ENCODE measurements at regions not wholly inside any gene's neighbourhood (a gene's known extent, or its start where the extent isn't known, plus 50 kb on each side); places are given as distances from the start of the nearest gene placed in this dataset.

GRCh38 chr7:116614499-116615262 lies 57.3 kb upstream of the MET start:
- Mint-ChIP-seq H3K36me3 (ENCODE audit: low read depth) (no peaks in the 10 kb centered on the region), H3K27ac (no peak overlapping the region), H3K27me3 (peaks cover 28% of the 10 kb centered on the region), H3K9me3 (no peaks in the 10 kb centered on the region), H3K4me1 (ENCODE audit: low read depth) (no peaks in the 10 kb centered on the region), H3K4me3 (no peak overlapping the region)
- ChIA-PET CTCF (no interaction called here), POLR2A (no interaction called here)
- no peak for ATAC-seq (ENCODE audit: poor library complexity)
- intact Hi-C loops (cut with DNase I, micrococcal nuclease), result no loop called here
- Histone ChIP-seq H3K4me1 (ENCODE audit: insufficient read depth, low read length) (no peaks in the 10 kb centered on the region), H3K27me3 (ENCODE audit: control insufficient read depth in 1 of 2, insufficient read depth in 2 of 2, low read length in 2 of 2) (peaks cover 0 to 12% of the 10 kb centered on the region in 2 experiments), H3K27ac (ENCODE audit: low read depth in 1 of 2, low read length in 2 of 2) (no peak overlapping the region), H3K4me3 (ENCODE audit: low read length) (no peak overlapping the region), H3K36me3 (ENCODE audit: insufficient read depth, low read length) (no peaks in the 10 kb centered on the region), H3K9me3 (ENCODE audit: control insufficient read depth in 1 of 2, insufficient read depth in 1 of 2, low read length in 2 of 2) (no peaks in the 10 kb centered on the region)
- DNase-seq, result no peak
- TF ChIP-seq CTCF (IDR thresholded peaks at IDR 0.05), result no peak

GRCh38 chr7:116616555-116617059 lies 55.4 kb upstream of the MET start:
- Mint-ChIP-seq H3K27me3 (peaks cover 21% of the 10 kb centered on the region), H3K4me3 (no peak overlapping the region), H3K9me3 (peaks cover 5% of the 10 kb centered on the region), H3K27ac (no peak overlapping the region), H3K4me1 (ENCODE audit: low read depth) (no peaks in the 10 kb centered on the region), H3K36me3 (ENCODE audit: low read depth) (no peaks in the 10 kb centered on the region)
- Histone ChIP-seq H3K4me3 (ENCODE audit: low read length) (no peak overlapping the region), H3K4me1 (ENCODE audit: insufficient read depth, low read length) (no peaks in the 10 kb centered on the region), H3K9me3 (ENCODE audit: control insufficient read depth in 1 of 2, insufficient read depth in 1 of 2, low read length in 2 of 2) (peaks cover 0 to 4% of the 10 kb centered on the region in 2 experiments), H3K27me3 (ENCODE audit: control insufficient read depth in 1 of 2, insufficient read depth in 2 of 2, low read length in 2 of 2) (peaks cover 0 to 12% of the 10 kb centered on the region in 2 experiments), H3K27ac (ENCODE audit: low read depth in 1 of 2, low read length in 2 of 2) (no peak overlapping the region), H3K36me3 (ENCODE audit: insufficient read depth, low read length) (no peaks in the 10 kb centered on the region)
- intact Hi-C loops (cut with DNase I, micrococcal nuclease), result no loop called here
- ATAC-seq (ENCODE audit: poor library complexity), result no peak
- ChIA-PET CTCF (no interaction called here), POLR2A (no interaction called here)
- DNase-seq, result no peak
- no peak for TF ChIP-seq CTCF (IDR thresholded peaks at IDR 0.05)

GRCh38 chr7:116617878-116618277 lies 54.1 kb upstream of the MET start:
- intact Hi-C loops (cut with DNase I, micrococcal nuclease), result no loop called here
- H3K36me3 ChIP-seq (ENCODE audit: insufficient read depth, low read length), result no peaks in the 10 kb centered on the region
- no peaks in the 10 kb centered on the region for H3K4me1 Mint-ChIP-seq (ENCODE audit: low read depth)
- ChIA-PET POLR2A (no interaction called here), CTCF (no interaction called here)
- no peak overlapping the region for H3K27ac ChIP-seq (ENCODE audit: low read depth in 1 of 2, low read length in 2 of 2)
- H3K4me1 ChIP-seq (ENCODE audit: insufficient read depth, low read length), result no peaks in the 10 kb centered on the region
- peaks cover 0 to 14% of the 10 kb centered on the region in 2 experiments for H3K27me3 ChIP-seq (ENCODE audit: control insufficient read depth in 1 of 2, insufficient read depth in 2 of 2, low read length in 2 of 2)
- no peak for DNase-seq
- no peaks in the 10 kb centered on the region for H3K36me3 Mint-ChIP-seq (ENCODE audit: low read depth)
- no peak for TF ChIP-seq CTCF (IDR thresholded peaks at IDR 0.05)
- ATAC-seq (ENCODE audit: poor library complexity), result no peak
- peaks cover 0 to 4% of the 10 kb centered on the region in 2 experiments for H3K9me3 ChIP-seq (ENCODE audit: control insufficient read depth in 1 of 2, insufficient read depth in 1 of 2, low read length in 2 of 2)
- no peak overlapping the region for H3K27ac Mint-ChIP-seq
- no peak overlapping the region for H3K4me3 ChIP-seq (ENCODE audit: low read length)
- no peak overlapping the region for H3K4me3 Mint-ChIP-seq
- H3K9me3 Mint-ChIP-seq, result peaks cover 5% of the 10 kb centered on the region
- peaks cover 23% of the 10 kb centered on the region for H3K27me3 Mint-ChIP-seq
